ENCODE measurements at regions not wholly inside any gene's neighbourhood (a gene's known extent, or its start where the extent isn't known, plus 50 kb on each side); places are given as distances from the start of the nearest gene placed in this dataset.
A peak's percentile ranks its signal among the peaks of the same experiment; 100 is the strongest.

GRCh38 chr9:91073049-91073810 is 271.6 kb downstream of the SYK start:
- Histone ChIP-seq H3K18ac (ENCODE audit: extremely low read depth, low read length) (no peak overlapping the region), H2BK15ac (ENCODE audit: low read length) (no peak overlapping the region), H3K27ac (ENCODE audit: low read depth, low read length) (no peak overlapping the region), H2BK20ac (ENCODE audit: low read length) (no peak overlapping the region), H3K23ac (ENCODE audit: insufficient read length) (no peak overlapping the region), H2BK12ac (ENCODE audit: low read depth, low read length) (no peak overlapping the region), H3K4me2 (ENCODE audit: insufficient read depth in 1 of 2, low read depth in 2 of 2, low read length in 2 of 2) (no peak overlapping the region), H3K9me3 (ENCODE audit: insufficient read depth in 2 of 2, low read depth in 1 of 2, low read length in 1 of 2) (no peaks in the 10 kb centered on the region), H3K56ac (replicated peaks; ENCODE audit: insufficient read length, low read depth, low read length) (no peak overlapping the region), H4K91ac (replicated peaks; ENCODE audit: insufficient read length, low read length) (no peak overlapping the region), H2AFZ (ENCODE audit: low read length) (no peak overlapping the region), H3K9ac (replicated peaks in 1 of 4; ENCODE audit: extremely low read depth in 1 of 4, low read depth in 3 of 4, low read length in 3 of 4) (no peak overlapping the region), H4K5ac (ENCODE audit: insufficient read length, low read depth, low read length) (no peak overlapping the region), H3K4ac (replicated peaks; ENCODE audit: insufficient read length, low read depth, low read length) (no peak overlapping the region), H2BK120ac (replicated peaks; ENCODE audit: low read depth, low read length) (no peak overlapping the region), H3K27me3 (replicated peaks in 1 of 4; ENCODE audit: control insufficient read depth in 3 of 4, extremely low read depth in 1 of 4, insufficient read depth in 3 of 4, low read length in 3 of 4) (no peaks in the 10 kb centered on the region), H4K8ac (ENCODE audit: extremely low read depth, insufficient read depth, low read length) (no peak overlapping the region), H3K79me1 (ENCODE audit: low read depth, low read length) (no peaks in the 10 kb centered on the region; the same call in 1 of the 2 replicates), H3K36me3 (ENCODE audit: control insufficient read depth in 2 of 4, insufficient read depth in 4 of 4, low read length in 3 of 4) (no peaks in the 10 kb centered on the region), H3K79me2 (ENCODE audit: control insufficient read depth in 1 of 2, insufficient read depth in 2 of 2, low read length in 2 of 2) (no peaks in the 10 kb centered on the region), H3K23me2 (ENCODE audit: low read depth, low read length) (no peaks in the 10 kb centered on the region), H3K4me3 (ENCODE audit: extremely low read depth in 1 of 4, insufficient read depth in 2 of 4, low read depth in 3 of 4, low read length in 4 of 4) (no peak overlapping the region), H4K20me1 (replicated peaks in 1 of 2; ENCODE audit: control insufficient read depth in 1 of 2, insufficient read depth in 2 of 2, low read length in 2 of 2) (no peaks in the 10 kb centered on the region), H2BK5ac (ENCODE audit: low read depth, low read length) (no peak overlapping the region), H3K4me1 (replicated peaks in 1 of 4; ENCODE audit: control insufficient read depth in 3 of 4, insufficient read depth in 4 of 4, low read length in 3 of 4) (no peaks in the 10 kb centered on the region; a peak in 1 of 7 replicates), H3K14ac (ENCODE audit: insufficient read length) (no peak overlapping the region), H2AK5ac (ENCODE audit: low read depth, low read length) (no peak overlapping the region)
- DNase-seq (ENCODE audit: low read depth in 1 of 2, low spot score in 2 of 2), result peak in 1 of 2 experiments; percentile 36
- POLR2A ChIA-PET (ENCODE audit: partially characterized antibody), result no interaction called here
- FAIRE-seq, result no peak
- 92% methylated on average over 10 of the region's 10 CpGs; no CpG with 5 or more reads in 1 of the 2 experiments for WGBS, 2 experiments (ENCODE audit: extremely low coverage in 1 of 2, insufficient coverage in 1 of 2, insufficient read length in 1 of 2, insufficient replicate concordance in 2 of 2, low coverage in 1 of 2, low lambda C conversion rate in 2 of 2, missing lambda C conversion rate in 1 of 2)
- TF ChIP-seq EZH2 (IDR thresholded peaks at IDR 0.05; ENCODE audit: low read depth, low read length, severe bottlenecking), result no peak
- TF ChIP-seq, protein P1, sequence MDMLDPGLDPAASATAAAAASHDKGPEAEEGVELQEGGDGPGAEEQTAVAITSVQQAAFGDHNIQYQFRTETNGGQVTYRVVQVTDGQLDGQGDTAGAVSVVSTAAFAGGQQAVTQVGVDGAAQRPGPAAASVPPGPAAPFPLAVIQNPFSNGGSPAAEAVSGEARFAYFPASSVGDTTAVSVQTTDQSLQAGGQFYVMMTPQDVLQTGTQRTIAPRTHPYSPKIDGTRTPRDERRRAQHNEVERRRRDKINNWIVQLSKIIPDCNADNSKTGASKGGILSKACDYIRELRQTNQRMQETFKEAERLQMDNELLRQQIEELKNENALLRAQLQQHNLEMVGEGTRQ (IDR thresholded peaks at IDR 0.05; ENCODE audit: low read length), result no peak
- no peak for TF ChIP-seq CTBP2 (IDR thresholded peaks at IDR 0.05; ENCODE audit: borderline replicate concordance, insufficient read depth, insufficient read length, low read length)
- CTCF ChIA-PET (ENCODE audit: partially characterized antibody), result no interaction called here
